HTR-8/SVneo (cell line): ENCODE measurements at regions not wholly inside any gene's neighbourhood (a gene's known extent, or its start where the extent isn't known, plus 50 kb on each side); places are given as distances from the start of the nearest gene placed in this dataset.

Experiments
- DNase-seq: peaks from one replicate; pipeline ENCODE4 v3.0.0; 2011; ENCODE audit warnings: low spot score, mixed read lengths; ENCODE audit not compliant: insufficient read length
- FAIRE-seq: peaks from 2 replicates; lab custom pipeline; 2011; peaks lifted over from hg19 to GRCh38; lab: Jason Lieb, UNC

DNA sequence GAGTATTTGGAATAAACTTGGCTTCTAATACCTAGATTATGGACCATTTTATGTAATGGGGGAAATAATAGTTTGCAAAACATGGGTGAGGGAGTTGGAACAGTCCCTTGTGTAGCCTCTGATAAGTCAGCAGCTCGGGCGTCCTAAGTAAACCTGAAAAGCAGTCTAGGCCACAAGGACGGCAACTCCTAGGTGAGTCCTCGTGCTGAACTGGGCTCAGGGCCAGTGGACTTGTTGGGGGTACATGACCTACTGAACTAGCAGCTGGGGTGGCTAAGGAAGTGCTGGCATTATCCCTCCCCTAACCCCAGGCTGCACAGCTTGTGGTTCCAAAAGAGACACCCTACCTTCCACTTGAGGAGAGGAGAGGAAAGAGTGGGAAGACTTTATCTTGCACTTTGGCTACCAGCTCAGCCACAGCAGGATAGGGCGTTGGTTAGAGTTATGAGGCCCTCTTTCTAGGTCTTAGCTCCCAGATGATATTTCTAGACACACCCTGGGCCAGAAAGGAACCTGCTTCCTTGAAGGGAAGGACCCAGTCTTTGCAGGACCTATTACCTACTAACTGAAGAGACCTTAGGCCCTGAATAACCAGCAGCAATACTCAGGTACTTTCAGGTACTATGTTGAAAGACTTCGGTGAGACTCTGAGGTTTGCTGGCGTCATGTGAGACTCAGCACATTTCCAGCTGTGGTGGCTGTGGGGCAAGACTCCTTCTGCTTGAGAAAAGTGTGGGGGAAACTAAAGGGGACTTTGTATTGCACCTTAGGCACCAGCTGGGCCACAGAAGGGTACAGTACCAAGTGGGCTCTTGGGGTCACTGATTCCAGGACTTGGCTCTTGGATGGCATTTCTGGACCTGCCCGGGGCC is 71.0 kb downstream of the AQP4 start:
- DNase-seq, result no peak
- FAIRE-seq, result no peak

DNA sequence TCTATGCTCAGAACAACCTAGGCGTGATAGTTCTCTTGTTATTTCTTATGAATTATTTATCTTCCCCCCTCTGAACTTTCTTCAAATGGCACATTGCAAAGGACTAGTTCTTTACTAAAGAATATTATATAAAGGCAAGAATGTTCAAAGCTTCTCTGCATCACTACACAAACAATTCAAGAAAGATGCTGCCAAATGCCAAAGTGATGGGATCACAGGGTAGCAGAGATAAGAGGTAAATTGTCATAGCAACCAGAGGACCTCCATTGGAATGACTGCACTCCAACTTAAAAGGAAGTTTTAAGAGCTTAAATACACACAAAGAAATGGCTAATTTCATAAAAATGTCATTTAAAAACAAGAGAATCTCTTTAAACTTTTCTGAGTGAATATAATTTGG is 72.8 kb downstream of the AQP4 start:
- DNase-seq (no peak), FAIRE-seq (no peak)

DNA sequence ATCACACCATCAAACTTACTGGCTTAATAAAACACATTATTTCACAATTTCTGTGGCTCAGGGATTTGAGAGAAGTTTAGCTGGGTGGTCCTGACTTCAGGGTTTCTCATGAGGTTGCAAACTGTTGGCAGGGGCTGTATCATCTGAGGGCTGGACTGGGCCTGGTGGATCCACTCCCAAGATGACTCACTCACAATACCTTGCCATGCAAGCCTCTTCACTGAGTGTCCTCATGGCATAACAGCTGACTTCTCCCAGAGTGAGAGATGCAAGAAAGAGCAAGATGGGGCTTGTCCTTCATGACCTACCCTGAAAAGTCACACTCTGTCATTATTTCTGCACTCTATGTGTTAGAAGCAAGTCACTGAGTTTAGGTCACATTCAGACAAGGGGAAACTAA is 73.8 kb downstream of the AQP4 start:
- DNase-seq, result no peak

DNA sequence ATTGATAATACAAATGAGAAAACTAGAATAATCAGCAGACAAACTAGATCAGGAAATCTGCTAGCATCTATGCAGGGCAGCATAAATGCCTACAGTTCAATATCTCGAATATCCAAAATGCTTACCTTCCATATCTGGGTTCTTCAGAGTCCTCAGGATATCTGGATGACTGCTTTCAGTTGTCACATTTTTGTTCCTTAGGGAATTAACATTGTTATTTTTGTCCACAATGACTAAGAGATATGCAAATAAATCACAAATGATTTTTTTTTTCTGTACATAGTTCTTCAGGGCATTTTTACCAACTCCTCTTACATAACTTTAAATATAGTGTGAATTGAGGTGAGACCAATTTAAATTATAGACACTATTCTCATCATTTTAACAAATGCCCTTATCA is 80.9 kb downstream of the AQP4 start:
- DNase-seq (no peak), FAIRE-seq (no peak)

More for the DNA sequence above, 73.8 kb downstream of the AQP4 start:
- no peak for FAIRE-seq

DNA sequence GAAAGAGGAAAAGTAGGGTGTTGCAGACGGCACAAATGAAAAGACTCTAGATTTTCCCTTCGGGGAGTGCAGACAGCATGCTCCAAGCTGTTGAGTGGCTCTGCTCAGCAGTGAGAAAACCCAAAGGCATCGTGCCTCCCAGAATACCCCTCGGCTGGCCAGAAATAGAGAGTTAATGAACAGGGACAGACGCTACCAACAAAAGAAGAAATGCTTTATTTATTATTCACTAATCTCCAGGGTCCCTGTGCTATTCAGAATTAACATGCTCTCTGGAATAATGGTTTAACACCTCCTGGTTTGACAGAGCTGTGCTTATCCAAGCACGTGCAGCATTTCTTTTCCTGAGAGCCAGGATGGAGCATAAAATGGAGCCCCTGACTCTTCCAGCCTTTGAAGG is 82.3 kb downstream of the AQP4 start:
- DNase-seq, result no peak
- no peak for FAIRE-seq

DNA sequence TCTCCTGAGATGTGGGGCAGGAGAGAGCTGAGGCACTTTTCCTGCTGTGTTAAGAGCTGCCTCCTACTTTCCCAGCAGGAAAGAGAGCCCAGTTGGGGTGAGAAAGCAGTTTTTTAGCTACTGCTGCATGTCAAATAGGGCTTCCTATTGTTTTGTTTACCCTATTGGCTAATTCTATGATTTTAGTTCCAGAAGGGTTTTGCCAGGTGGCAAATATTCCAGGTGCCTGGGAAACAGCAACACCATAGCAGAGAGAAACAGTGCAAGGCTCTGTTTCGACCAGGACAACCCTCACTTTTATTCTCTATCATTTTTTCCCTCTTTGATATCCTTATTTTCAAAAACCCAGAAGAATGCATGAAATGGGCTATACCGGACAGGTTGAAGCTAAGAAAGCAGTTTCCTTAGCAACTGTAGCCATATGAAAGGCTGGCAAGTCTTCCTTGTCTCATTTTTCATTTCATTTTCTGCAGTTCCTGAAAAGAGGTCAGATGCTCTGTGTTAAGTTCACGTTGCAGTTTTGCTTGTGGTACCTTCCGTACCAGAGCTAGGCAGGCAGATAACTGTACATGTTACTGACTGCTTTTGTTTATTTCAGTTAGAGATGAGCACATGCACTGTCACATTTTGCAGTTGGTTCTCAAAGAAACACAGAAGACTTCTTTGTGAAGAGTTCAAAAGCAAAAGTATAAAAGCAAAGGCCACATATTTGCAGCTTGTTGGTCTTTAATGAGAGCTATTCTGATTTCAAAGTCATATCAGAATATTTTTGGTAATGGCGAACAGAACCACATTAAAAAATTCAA is 84.8 kb downstream of the AQP4 start:
- FAIRE-seq (no peak), DNase-seq (no peak)

DNA sequence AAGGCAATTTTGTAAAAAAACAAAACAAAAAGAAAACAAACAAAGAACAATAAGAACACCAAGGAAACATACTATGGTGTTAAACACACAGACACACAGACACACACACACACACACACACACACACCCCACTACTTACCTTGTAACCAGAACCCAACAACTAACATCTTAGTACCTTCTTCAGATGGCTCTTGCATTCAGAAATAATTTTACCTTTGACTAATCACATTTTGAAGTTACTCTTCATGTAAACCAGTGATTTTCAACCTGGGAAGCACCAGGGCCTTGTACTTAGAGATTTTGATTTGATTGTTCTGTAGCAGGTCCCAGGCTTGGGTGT is 87.5 kb downstream of the AQP4 start:
- FAIRE-seq (no peak), DNase-seq (no peak)

DNA sequence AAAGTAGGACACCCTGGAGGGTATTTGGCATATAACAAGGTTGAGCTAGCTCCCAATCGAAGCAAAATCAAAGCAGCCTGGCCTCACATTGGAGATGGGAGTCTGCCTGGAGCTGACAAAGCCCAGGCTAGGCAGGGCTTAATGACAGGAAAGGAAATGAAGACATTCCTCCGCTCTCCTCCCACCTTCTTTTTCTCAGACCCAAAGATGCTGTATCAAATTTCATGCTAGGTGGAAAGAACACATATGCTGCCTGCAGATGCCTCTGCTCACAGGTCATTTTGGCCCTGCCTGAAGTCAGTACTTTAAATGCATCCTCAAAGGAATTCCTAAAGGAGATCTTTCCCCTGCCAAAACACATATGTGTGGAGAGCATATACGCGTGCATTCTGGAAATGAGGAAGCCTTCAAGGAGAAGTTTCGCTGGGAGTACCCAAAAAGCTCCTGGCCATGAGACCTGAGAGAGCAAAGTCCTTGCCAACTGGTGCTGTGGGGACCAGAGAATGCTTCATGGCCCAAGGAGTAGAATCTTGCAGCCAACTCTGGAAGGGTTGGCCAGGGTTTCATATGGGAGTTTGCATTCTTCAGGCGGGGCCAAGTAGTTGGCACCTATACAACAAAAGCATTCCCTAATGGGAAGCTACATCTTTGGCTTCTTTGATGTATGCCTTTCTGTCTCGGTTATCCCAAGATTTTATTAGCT is 88.0 kb downstream of the AQP4 start:
- FAIRE-seq (no peak), DNase-seq (no peak)

DNA sequence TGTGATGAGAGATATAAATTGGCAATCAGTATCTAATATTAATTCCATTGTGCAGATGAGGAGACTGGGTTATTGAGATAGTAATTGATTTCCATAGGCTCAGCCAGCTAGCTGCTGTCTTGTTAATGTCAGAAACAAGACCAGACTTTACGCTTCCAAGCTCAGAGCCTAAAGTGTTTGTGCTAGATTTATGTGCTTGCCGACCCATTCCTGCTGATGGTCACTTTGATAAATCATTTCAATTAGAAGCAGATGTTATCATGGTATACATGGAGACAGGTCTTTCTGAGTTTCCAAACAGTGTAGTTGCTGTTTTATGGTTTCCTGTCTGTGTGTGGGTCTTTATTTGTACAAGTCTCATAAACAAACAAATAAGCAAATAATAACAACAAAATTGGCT is 92.8 kb downstream of the AQP4 start:
- no peak for FAIRE-seq
- no peak for DNase-seq

DNA sequence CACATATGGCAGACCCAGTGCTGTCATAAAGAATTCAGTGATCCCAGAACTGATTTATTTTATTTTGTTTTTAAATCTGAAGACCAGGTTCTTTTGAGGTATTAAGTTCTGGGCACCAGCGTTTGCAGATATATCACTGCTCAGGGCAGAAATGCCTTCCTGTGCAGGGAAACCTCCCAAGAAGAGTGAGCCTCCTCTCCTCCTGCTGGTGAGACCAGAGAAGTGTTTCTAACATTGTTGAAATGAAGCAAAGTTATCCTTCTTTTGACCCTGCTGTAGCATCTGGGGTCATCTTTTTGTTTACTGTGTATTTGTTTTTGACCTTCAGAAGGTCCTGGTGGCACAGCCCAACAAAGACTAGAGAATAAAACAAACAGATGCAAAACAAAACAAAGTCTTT is 94.0 kb downstream of the AQP4 start:
- DNase-seq (no peak), FAIRE-seq (no peak)

DNA sequence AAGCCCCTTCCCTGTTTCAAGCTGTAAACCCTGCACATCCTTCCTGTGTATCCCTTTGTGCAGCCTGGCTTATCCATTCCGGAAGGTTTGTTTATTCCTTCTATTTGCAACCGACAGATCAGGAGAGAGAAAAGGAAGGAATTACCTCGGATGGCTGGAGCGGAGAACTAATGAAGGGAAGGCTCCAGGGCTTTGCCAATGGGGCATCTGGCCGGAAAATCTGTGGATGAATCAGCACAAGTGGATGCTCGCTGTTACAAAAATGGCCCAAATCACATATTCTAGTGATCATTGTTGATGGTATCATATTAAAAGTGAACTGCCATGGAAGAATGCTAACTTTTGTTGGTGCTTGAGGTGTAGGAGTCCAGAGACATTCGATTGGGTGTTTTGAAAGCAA is 97.1 kb downstream of the AQP4 start:
- no peak for DNase-seq
- FAIRE-seq, result no peak

DNA sequence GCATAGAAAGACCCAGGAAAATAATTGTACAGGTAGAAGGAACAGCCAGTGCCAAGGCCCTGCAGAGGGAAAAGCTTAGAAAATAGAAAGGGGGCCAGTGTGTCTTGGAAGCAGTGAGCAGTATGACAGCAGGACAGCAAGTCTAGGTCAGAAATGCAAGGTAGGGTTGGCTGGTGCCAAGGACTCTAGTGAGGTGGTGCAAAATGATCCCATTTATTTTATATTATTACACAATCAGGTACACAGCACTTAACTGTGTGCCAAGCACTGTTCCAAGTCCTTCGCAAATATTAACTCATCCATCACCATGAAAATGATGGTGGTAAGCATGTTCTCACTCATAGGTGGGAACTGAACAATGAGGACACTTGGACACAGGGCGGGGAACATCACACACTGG is 100.0 kb downstream of the AQP4 start:
- DNase-seq (no peak), FAIRE-seq (no peak)

DNA sequence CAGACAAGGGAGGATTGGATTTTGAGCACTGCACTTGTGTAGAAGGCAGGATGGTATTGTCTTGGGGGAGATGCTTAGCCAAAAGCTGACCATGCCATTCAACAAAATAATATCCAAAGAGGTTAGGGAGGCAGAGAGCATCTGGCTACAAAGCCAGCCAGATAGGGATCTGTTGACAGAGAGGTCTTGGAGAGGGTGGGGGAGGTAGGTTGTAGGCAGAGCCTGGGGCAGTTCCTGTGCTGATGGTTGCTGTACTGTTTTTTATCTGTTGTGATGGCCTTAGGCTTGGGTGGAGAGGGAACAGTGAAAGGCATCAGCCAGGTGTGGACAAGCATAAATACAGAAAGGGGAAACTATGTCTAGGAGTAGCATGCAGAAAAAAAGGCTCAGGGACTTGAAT is 100.9 kb downstream of the AQP4 start:
- no peak for FAIRE-seq
- no peak for DNase-seq

DNA sequence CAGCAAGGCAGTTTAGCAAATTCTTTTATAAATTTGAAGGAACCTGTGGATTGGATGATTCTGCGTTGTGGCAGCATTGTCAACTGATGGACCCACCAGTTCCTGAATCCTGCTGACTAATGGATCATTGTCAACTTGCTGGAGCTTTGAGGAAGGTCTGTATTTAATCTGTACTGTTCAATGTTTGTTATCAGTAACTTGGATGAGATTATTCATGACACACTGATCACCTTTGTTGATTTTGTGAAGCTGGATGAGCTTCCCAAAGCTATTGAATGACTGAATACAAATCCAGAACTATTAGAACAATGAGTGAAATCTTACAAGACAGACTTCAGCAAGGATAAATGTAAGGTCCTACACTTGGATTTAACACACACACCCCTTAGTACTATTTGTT is 101.3 kb downstream of the AQP4 start:
- DNase-seq (no peak), FAIRE-seq (no peak)

DNA sequence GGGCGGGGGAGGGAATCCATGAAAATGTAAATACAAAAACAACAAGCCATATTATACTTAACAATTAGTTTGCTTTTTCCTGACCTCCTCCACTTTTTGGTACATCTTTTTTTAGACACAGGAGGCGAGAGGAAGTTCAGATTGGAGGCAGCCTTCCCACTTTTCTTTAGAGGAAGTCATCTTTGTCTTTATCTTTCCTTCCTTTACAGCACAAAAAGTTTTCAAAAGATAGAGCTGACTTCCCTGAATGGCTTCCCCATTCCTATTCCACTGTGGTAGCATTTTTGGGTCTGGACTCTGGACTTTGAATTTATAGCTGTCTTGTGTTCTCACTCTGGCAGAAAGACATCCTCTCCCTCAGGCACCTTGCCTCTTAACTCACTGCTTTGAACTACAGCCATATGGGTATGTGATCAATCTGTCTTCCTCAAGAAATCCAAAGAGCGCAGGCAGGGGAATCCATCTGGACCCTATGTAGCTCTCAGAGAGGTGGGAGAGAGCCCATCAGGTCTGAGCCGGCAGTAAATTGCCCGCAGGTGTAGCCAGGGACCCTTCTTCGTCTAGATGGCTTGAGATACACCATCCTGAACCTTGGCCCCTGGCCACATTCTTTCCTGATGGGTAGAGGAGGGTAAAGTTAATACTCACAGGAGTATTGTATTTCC is 101.9 kb downstream of the AQP4 start:
- FAIRE-seq (no peak), DNase-seq (no peak)

DNA sequence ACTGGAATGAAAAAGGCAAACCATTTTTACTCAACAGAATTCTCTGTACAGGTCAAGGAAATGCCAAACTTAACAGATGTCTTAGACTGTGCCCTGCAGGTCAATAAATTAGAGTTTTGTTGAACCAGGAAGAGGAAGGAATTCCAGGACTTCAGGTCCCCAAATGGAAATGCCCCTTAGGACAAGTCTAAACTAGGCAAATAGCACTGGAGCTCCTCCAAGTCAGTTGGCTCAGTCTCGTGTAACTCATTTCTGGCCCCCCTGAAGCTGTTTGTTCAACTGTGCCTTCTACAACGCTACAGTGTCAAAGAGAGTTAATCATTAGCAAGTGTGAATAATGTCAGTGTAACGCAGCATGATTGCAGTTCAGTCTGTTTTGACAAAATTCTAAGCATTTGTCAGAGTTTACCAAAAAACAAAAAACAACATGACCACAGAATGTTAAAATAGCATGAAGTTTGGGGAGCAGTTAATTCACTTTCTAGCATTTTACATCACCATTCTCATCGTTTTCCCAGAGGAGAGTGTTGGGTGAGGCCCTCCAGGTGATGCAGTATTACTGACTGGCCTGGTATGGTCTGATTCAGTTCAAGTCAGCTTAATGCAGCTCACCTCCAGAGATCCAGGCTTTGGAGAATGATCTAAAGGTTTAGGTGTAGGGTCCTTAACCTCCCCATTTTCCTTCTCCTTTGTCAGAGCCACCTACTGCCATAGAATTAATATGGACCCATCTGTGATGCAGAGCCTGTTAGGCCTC is 108.1 kb downstream of the AQP4 start:
- no peak for FAIRE-seq
- DNase-seq, result no peak

DNA sequence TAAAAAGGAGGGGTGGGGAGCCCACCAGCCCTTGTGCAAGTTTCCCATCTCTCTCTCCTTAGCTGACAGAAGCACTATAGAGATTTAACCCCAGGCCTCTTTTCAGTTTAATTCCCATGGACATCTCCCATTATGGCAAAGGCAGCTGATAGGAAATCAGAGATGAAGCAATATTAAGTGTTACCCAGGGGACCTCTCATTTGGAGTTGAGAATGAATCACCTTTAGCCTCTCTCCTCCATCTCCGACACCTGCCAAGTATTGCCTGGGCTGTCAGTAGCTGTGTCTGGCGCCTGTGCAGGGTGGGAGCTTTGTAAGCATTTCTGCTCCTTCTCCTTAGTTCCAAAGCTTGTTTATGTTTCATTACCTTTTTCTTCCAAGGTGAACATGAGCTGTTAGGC is 109.0 kb downstream of the AQP4 start:
- DNase-seq (no peak), FAIRE-seq (no peak)

DNA sequence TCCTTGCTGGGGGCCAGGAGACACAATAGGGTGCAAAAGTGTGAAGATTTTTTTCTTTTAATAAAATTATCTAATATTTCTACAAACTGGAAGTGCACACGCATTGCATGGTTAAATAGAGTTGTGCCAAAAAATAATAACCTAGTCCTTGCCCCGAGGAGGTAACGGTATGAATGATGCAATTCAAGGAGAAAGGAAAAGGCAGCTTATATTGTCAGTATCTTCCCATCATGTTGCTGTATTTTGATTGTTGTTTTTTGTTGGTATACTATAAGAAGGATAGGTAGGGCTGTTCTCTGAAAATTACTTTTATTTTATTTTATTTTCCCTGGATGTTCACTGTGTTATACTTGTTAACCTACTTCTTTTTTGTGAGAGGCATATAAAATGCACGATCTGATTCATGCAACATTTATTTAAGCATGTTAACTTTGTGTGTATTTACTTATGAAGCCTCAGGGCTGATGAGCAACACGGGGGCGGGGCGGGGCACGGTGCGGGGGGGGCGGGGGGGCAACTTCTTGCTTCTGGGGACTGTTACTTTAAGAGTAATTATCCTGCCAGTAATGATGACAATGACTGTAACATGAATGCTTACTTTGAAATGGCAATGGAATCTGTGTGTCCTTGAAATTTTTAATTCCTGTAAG is 118.6 kb downstream of the AQP4 start:
- DNase-seq (no peak), FAIRE-seq (no peak)

DNA sequence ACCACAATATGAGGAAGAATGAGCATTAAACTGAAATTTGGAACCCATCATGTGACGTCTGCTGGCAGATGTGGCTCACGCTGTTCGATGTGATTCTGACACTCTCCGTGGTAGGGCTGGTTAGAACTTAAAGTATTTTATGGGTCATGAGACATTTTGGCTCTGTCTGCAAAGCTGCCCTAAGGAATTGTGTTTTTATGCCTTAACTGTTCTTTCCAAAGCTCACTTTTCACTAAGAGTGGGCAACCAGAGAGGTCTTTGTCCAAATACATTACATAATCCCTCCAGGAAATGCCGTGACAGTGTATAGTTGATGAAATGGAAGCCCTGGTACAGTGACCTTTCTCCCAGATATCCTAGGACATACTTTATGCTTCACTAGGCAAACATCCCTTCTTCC is 119.1 kb downstream of the AQP4 start:
- DNase-seq (no peak), FAIRE-seq (no peak)
